NCI-H748 (cell line): ENCODE measurements at regions not wholly inside any gene's neighbourhood (a gene's known extent, or its start where the extent isn't known, plus 50 kb on each side); places are given as distances from the start of the nearest gene placed in this dataset.

ENCODE experiments used
- DNase-seq: peaks from one replicate; lab custom pipeline; 2025; ENCODE audit not compliant: unreplicated experiment; lab: John Stamatoyannopoulos, UW

- DNase-seq = no peak
These were observed 306.4 kb downstream of the LPIN1 start for GRCh38 chr2:12052796-12053195.

GRCh38 chr2:12054956-12055618, 308.7 kb downstream of the LPIN1 start:
- no peak for DNase-seq

- DNase-seq = no peak
These were observed 311.2 kb downstream of the LPIN1 start for GRCh38 chr2:12057436-12058166.

DNA sequence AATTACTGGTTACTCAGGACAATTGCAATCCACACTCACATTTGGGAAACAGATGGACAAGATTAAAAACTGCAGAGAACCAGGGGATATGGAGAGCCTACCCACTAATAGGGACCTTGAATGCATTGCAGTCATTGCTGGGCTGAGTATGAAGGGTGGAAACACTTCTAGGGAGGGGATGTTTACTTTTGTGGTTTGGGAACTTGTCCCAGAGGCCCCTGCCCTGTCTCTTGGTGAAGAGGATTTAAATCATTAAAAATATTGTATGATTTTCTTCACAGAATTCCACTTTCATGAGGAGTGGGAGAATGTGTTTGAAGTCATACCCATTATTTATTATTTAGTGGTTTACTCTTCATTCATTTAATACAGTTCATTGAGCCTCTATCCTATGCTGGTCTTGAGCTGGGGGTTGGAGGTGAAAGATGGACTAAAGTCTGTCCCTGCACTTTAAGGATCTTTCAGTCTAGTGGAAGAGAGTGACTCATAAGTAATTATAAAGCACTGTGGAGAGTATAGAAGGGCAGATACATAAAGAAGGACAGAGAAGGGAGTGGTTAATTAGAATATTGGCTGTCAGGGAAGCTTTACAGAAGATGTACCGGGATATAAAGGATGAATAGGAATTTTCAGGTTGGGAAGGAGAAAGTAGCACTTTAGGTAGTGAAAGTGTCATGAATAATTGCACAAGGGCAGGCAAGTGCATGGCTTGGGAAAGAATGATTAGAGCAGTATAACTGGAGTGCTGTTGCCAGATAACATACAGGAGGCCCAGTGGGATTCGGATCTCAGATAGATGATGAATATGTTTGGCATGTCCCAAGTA, 313.4 kb downstream of the LPIN1 start:
- no peak for DNase-seq

GRCh38 chr2:12060886-12061285, 314.5 kb downstream of the LPIN1 start:
- no peak for DNase-seq

DNA sequence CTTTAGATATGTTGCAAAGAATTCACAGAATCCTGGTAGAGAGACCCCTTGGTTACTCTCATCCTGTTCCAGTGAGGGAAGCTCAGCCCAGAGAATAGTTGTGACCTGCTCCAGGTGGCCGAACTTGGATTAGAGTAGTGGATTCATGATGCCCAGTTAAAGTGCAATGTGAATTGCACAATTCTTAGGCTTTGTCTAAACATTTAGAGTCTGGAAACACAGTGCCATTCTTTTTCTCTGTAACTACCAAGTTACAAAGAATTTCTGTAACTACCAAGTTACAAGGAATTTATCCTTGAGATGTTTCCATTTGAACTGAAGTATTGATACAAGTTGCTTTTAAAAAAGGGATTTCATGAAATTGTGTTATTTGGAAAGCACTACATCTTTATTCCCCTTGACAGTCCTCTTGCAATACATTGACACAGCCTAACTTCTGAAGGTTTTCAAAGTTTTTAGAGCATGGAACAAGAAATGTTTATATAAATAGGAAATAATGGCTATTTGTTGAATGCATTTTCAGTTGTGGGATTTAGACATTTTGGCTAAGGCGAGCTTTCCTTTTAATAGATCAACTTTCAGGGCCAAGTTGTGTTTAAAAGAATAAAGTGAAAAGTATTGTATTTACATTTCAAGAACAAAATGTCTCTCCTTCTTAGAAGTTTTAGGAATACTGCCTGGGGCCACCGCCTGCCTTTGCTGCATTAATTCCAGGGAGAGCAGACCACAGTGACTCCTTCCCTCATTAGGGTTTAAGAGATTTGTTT, 315.0 kb downstream of the LPIN1 start:
- no peak for DNase-seq

- no peak for DNase-seq
These were observed 315.6 kb downstream of the LPIN1 start for GRCh38 chr2:12062053-12062395.

GRCh38 chr2:12063210-12063609, 316.8 kb downstream of the LPIN1 start:
- DNase-seq = no peak

GRCh38 chr2:12064153-12064552, 317.7 kb downstream of the LPIN1 start:
- DNase-seq = no peak

DNA sequence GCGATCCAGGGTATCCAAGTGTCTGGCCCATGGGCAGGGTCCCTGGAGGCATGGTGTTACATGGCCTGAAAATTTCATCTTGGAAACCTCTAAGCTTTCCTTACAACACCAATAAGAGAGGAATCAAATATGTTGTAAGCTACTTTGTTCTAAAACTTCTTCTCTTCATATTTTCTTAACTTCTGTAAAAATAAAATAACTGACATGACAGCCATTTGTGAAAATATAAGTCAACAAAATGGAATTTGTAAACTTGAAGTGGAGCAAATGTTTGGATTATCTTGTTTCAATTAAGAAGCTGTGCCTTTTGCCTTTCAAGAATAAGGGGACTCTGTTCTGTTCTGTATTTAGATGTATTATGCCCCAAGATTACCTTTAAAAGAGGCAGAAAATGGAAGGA, 319.7 kb downstream of the LPIN1 start:
- no peak for DNase-seq

GRCh38 chr2:12066986-12067385, 320.6 kb downstream of the LPIN1 start:
- DNase-seq = no peak

- DNase-seq = no peak
These were observed 322.5 kb downstream of the LPIN1 start for GRCh38 chr2:12068796-12069538.

GRCh38 chr2:12070153-12070552, 323.7 kb downstream of the LPIN1 start:
- DNase-seq = no peak

DNA sequence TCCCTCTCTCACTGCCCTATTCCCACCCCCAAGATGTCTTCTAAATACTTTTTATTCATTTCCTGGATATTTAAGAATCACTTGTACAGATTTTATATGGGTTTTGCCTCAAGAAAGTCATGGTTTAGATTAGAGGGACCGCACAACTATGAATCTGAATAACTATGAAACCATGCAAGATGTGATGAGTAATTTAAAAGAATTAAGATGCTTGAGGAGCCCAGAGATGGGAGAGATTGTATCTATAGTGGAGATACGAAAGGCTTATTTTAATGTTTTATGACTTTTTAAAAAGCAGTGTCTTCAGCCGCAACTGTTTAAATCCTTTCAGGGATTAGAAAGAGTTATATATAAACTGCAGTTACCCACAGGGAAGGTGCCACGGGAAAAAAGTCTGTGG, 324.1 kb downstream of the LPIN1 start:
- DNase-seq = no peak

- DNase-seq = no peak
These were observed 324.9 kb downstream of the LPIN1 start for GRCh38 chr2:12071318-12071717.

- DNase-seq = no peak
These were observed 326.9 kb downstream of the LPIN1 start for GRCh38 chr2:12073217-12073852.

GRCh38 chr2:12074126-12074844, 327.9 kb downstream of the LPIN1 start:
- no peak for DNase-seq

GRCh38 chr2:12074845-12075217, 328.4 kb downstream of the LPIN1 start:
- DNase-seq = no peak

GRCh38 chr2:12075603-12076002, 329.2 kb downstream of the LPIN1 start:
- DNase-seq = no peak

DNA sequence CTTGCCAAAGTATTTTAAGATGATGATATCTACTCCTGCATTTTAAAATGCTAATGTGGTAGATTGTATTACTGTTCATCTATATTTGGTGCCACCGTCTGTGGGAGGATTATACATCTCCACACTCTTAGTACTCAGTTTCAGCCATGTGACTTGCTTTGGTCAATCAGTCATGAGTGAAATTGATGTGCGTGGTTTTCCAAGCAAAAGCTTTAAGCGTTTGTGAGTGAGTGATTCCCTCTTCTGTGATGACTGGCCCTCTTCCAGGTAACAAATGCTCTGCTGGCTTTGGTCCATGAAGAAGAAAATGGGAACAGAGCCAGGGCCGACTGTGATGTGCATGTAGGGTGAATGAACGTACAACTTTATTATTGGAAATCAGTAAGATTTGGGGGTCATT, 330.4 kb downstream of the LPIN1 start:
- peak; percentile 68 for DNase-seq
